ENCODE measurements at regions not wholly inside any gene's neighbourhood (a gene's known extent, or its start where the extent isn't known, plus 50 kb on each side); places are given as distances from the start of the nearest gene placed in this dataset.

- TF ChIP-seq CTCF (IDR thresholded peaks at IDR 0.05) (no peak), POLR2A (IDR thresholded peaks at IDR 0.05) (no peak)
Observed at GRCh38 chr1:228861832-228862180, 126.5 kb downstream of the RHOU start.
